Neural progenitor cell (in vitro differentiated cells): ENCODE measurements at regions not wholly inside any gene's neighbourhood (a gene's known extent, or its start where the extent isn't known, plus 50 kb on each side); places are given as distances from the start of the nearest gene placed in this dataset.

Source experiments
- DNase-seq: peaks from one replicate; pipeline ENCODE4 v3.0.0-alpha.2; 2016; ENCODE audit warnings: low spot score
- H2AFZ ChIP-seq: fragments of 200-600 bp; sonication (generic); replicated peaks from 2 replicates; pipeline ENCODE4 v1.6.1; 2016; ENCODE audit warnings: antibody characterized with exemption
- H3F3A ChIP-seq: fragments of 200-600 bp; sonication (generic); 2 replicates; pipeline ENCODE4 v1.6.1; 2016; ENCODE audit warnings: antibody characterized with exemption, low read depth
- H3K27ac ChIP-seq: fragments of 200-600 bp; sonication (generic); 2 replicates; pipeline ENCODE4 v1.5.1; 2016; ENCODE audit warnings: mild to moderate bottlenecking
- H3K27me3 ChIP-seq: fragments of 200-600 bp; sonication (generic); 2 replicates; pipeline ENCODE4 v1.6.1; 2016; ENCODE audit warnings: mild to moderate bottlenecking, moderate library complexity
- H3K36me3 ChIP-seq: fragments of 200-600 bp; sonication (generic); 2 replicates; pipeline ENCODE4 v1.5.1; 2016
- H3K4me1 ChIP-seq: fragments of 200-600 bp; sonication (generic); 2 replicates; pipeline ENCODE4 v1.6.1; 2016; ENCODE audit warnings: mixed run types
- H3K4me2 ChIP-seq: fragments of 200-600 bp; sonication (generic); 2 replicates; pipeline ENCODE4 v1.6.1; 2016
- H3K4me3 ChIP-seq: fragments of 200-600 bp; sonication (generic); 2 replicates; pipeline ENCODE4 v1.5.1; 2016
- H3K79me2 ChIP-seq: fragments of 200-600 bp; sonication (generic); 2 replicates; pipeline ENCODE4 v1.6.1; 2016; ENCODE audit warnings: low read depth
- H3K9ac ChIP-seq: fragments of 200-600 bp; sonication (generic); 2 replicates; pipeline ENCODE4 v1.6.1; 2016
- H3K9me3 ChIP-seq: fragments of 200-600 bp; sonication (generic); 2 replicates; pipeline ENCODE4 v1.5.1; 2016; ENCODE audit warnings: low read depth
- H4K20me1 ChIP-seq: fragments of 200-600 bp; sonication (generic); 2 replicates; pipeline ENCODE4 v1.6.1; 2016; ENCODE audit warnings: low read depth
- H3K27ac Mint-ChIP-seq: 3 replicates; pipeline ENCODE4 v1.8.0; 2021; ENCODE audit warnings: mixed read lengths
- H3K27me3 Mint-ChIP-seq: 2 replicates; pipeline ENCODE4 v1.8.0; 2022; ENCODE audit warnings: low read depth, mild to moderate bottlenecking, inconsistent platforms, moderate library complexity, mixed read lengths; ENCODE audit not compliant: insufficient read depth
- H3K36me3 Mint-ChIP-seq: 3 replicates; pipeline ENCODE4 v1.8.0; 2021; ENCODE audit warnings: mixed read lengths
- H3K4me1 Mint-ChIP-seq: 3 replicates; pipeline ENCODE4 v1.8.0; 2021; ENCODE audit warnings: mixed read lengths
- H3K4me3 Mint-ChIP-seq: 3 replicates; pipeline ENCODE4 v1.8.0; 2021; ENCODE audit warnings: mild to moderate bottlenecking, moderate library complexity, mixed read lengths
- H3K9me3 Mint-ChIP-seq: 3 replicates; pipeline ENCODE4 v1.8.0; 2020; ENCODE audit warnings: mixed read lengths
- EZH2 ChIP-seq: fragments of 200-600 bp; sonication (generic); IDR thresholded peaks from 2 replicates; pipeline ENCODE4 v1.6.1; 2017; ENCODE audit warnings: antibody characterized with exemption, mild to moderate bottlenecking, moderate library complexity
- EZH2phosphoT487 ChIP-seq: fragments of 200-600 bp; sonication (generic); IDR thresholded peaks from 2 replicates; pipeline ENCODE4 v1.6.1; 2017; ENCODE audit warnings: antibody characterized with exemption
- TF ChIP-seq, protein P1 (sequence below): fragments of 200-600 bp; sonication (generic); IDR thresholded peaks from 2 replicates; pipeline ENCODE4 v1.5.1; 2017; ENCODE audit warnings: antibody characterized with exemption, mild to moderate bottlenecking

DNA sequence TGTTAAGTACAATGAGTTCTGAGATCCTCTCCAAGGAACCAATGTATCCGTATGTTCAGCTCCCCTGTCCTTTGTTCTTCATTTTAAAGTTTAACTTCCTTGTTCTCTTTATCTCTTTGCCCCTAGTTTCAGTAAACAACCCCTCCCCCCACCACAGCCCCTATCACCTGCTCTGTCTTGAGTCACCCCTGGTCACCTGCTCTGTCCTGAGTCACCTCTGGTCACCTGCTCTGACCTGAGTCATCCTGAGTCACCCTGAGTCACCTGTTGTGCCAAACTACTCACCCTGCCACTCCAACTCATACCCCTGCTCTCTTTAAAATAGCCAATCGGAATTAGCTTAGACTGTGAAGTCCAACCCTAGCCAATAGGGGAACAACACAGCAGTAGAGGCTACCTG, 288.7 kb upstream of the CDYL start:
- Histone ChIP-seq H3K4me3 (no peak overlapping the region), H3K4me2 (no peak overlapping the region), H3K36me3 (no peaks in the 10 kb centered on the region), H3K9me3 (no peaks in the 10 kb centered on the region), H2AFZ (no peak overlapping the region), H3K79me2 (no peaks in the 10 kb centered on the region), H4K20me1 (no peaks in the 10 kb centered on the region), H3F3A (no peaks in the 10 kb centered on the region), H3K4me1 (no peaks in the 10 kb centered on the region), H3K27me3 (no peaks in the 10 kb centered on the region), H3K9ac (no peak overlapping the region), H3K27ac (no peak overlapping the region)
- TF ChIP-seq EZH2phosphoT487 (no peak), EZH2 (no peak)
- TF ChIP-seq, protein P1, sequence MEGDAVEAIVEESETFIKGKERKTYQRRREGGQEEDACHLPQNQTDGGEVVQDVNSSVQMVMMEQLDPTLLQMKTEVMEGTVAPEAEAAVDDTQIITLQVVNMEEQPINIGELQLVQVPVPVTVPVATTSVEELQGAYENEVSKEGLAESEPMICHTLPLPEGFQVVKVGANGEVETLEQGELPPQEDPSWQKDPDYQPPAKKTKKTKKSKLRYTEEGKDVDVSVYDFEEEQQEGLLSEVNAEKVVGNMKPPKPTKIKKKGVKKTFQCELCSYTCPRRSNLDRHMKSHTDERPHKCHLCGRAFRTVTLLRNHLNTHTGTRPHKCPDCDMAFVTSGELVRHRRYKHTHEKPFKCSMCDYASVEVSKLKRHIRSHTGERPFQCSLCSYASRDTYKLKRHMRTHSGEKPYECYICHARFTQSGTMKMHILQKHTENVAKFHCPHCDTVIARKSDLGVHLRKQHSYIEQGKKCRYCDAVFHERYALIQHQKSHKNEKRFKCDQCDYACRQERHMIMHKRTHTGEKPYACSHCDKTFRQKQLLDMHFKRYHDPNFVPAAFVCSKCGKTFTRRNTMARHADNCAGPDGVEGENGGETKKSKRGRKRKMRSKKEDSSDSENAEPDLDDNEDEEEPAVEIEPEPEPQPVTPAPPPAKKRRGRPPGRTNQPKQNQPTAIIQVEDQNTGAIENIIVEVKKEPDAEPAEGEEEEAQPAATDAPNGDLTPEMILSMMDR, result no peak
- peaks cover 29% of the 10 kb centered on the region for H3K9me3 Mint-ChIP-seq
- no peak overlapping the region for H3K4me3 Mint-ChIP-seq
- no peaks in the 10 kb centered on the region for H3K4me1 Mint-ChIP-seq
- peaks cover 3% of the 10 kb centered on the region for H3K27me3 Mint-ChIP-seq
- H3K27ac Mint-ChIP-seq, result no peak overlapping the region
- H3K36me3 Mint-ChIP-seq, result peaks cover 2% of the 10 kb centered on the region
- DNase-seq, result no peak

DNA sequence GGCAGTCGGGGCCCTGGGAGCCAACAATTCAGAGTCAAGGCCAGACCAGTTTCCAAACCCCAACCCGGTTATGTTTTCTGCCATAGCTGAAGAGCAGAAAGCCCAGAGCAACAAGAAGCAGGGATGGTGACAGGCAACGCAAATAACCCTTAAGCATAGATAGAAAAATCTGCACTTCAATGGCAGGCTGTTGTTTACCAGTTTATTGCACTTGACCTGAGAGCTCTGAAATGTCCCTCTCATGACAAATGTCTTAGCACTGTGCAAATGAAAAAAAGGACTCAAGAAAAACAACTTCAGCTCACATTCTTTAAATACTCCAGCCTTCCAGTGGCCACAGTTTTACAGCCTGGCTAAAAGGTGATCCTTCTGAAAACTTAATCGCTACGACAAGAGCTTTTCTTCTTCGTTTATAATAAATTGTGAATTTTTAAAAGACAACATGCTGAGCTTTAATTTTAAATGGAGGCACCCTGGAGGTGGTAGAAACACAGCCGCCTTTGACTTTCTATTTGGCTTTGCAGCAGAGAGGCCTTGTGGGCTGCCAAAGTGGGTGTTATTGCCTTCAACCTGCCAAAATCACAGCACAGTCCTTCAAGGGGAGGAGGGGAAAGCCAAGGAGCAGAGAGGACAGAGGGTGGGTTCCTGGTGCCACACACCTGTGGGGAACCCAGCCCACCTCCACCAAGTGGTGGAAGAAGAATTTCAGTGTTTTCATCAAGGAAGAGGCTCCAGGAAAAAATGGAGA, 289.5 kb upstream of the CDYL start:
- Histone ChIP-seq H3K79me2 (no peaks in the 10 kb centered on the region), H3K9ac (no peak overlapping the region), H3K27ac (no peak overlapping the region), H3K27me3 (no peaks in the 10 kb centered on the region), H3K9me3 (no peaks in the 10 kb centered on the region), H3K4me1 (no peaks in the 10 kb centered on the region), H3K4me3 (no peak overlapping the region), H2AFZ (no peak overlapping the region), H3F3A (no peaks in the 10 kb centered on the region), H4K20me1 (no peaks in the 10 kb centered on the region), H3K36me3 (no peaks in the 10 kb centered on the region), H3K4me2 (no peak overlapping the region)
- no peak overlapping the region for H3K4me3 Mint-ChIP-seq
- peaks cover 2% of the 10 kb centered on the region for H3K27me3 Mint-ChIP-seq
- peaks cover 29% of the 10 kb centered on the region for H3K9me3 Mint-ChIP-seq
- peaks cover 5% of the 10 kb centered on the region for H3K4me1 Mint-ChIP-seq
- H3K36me3 Mint-ChIP-seq, result peaks cover 2% of the 10 kb centered on the region
- TF ChIP-seq EZH2, result no peak
- no peak for TF ChIP-seq EZH2phosphoT487
- no peak for DNase-seq
- no peak overlapping the region for H3K27ac Mint-ChIP-seq

DNA sequence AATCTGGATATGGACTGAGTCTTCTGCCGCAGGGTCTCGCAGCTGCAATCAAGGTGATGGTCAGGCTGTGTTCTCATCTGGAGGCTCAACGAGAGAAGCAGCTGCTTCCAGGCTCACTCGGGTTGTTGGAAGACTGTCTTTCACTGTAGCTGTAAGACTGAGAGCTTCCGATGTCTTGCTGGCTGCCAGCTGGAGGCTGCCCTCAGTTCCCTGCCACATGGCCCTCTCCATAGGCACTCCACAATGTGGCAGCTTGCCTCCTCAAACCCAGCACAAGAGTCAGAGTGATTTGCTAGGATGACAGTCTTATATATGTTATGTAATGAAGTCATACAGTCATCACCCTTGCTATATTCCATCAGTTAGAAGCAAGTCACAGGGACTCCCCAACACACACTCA, 290.5 kb upstream of the CDYL start:
- no peaks in the 10 kb centered on the region for H3K79me2 ChIP-seq
- no peak for DNase-seq
- no peaks in the 10 kb centered on the region for H4K20me1 ChIP-seq
- H3K4me2 ChIP-seq, result no peak overlapping the region
- H3K9ac ChIP-seq, result no peak overlapping the region
- peaks cover 5% of the 10 kb centered on the region for H3K4me1 ChIP-seq
- Mint-ChIP-seq H3K27ac (no peak overlapping the region), H3K9me3 (peaks cover 29% of the 10 kb centered on the region), H3K27me3 (no peaks in the 10 kb centered on the region), H3K36me3 (peaks cover 2% of the 10 kb centered on the region), H3K4me1 (peaks cover 13% of the 10 kb centered on the region), H3K4me3 (no peak overlapping the region)
- no peak overlapping the region for H2AFZ ChIP-seq
- no peaks in the 10 kb centered on the region for H3K9me3 ChIP-seq
- no peaks in the 10 kb centered on the region for H3F3A ChIP-seq
- no peaks in the 10 kb centered on the region for H3K36me3 ChIP-seq
- H3K4me3 ChIP-seq, result no peak overlapping the region
- H3K27me3 ChIP-seq, result no peaks in the 10 kb centered on the region
- no peak overlapping the region for H3K27ac ChIP-seq
- TF ChIP-seq, protein P1, result no peak
- TF ChIP-seq EZH2, result no peak
- no peak for TF ChIP-seq EZH2phosphoT487

DNA sequence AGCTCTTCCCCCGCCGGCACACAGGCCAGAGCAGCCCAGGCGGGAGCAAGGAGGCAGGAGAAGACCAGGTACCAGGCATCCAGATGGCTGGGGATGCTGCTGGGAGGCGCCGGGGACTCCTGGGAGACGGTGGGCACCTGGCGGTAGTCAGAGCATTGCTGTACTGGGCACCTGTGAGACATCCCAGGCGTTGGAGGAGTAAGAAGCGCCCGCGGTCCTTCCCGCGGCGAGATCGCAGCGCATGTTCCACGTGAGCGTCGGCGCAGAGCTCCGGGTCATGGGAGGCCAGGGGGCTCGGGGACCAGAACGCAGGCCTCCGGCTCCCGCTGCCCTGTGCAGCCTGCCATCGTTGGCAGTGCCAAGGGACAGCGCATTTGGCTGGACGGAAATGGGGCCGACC, 293.7 kb upstream of the CDYL start:
- peaks cover 8% of the 10 kb centered on the region for H3K4me1 ChIP-seq
- no peak overlapping the region for H2AFZ ChIP-seq
- Mint-ChIP-seq H3K4me1 (peaks cover 20% of the 10 kb centered on the region), H3K36me3 (peaks cover 2% of the 10 kb centered on the region), H3K27me3 (peaks cover 3% of the 10 kb centered on the region), H3K27ac (no peak overlapping the region), H3K4me3 (no peak overlapping the region), H3K9me3 (peaks cover 5% of the 10 kb centered on the region)
- no peaks in the 10 kb centered on the region for H3K9me3 ChIP-seq
- no peak overlapping the region for H3K9ac ChIP-seq
- no peak overlapping the region for H3K4me3 ChIP-seq
- H3F3A ChIP-seq, result no peaks in the 10 kb centered on the region
- DNase-seq, result no peak
- no peak overlapping the region for H3K27ac ChIP-seq
- TF ChIP-seq EZH2phosphoT487, result no peak
- no peak for TF ChIP-seq EZH2
- TF ChIP-seq, protein P1, result no peak
- H3K27me3 ChIP-seq, result no peaks in the 10 kb centered on the region
- H3K79me2 ChIP-seq, result no peaks in the 10 kb centered on the region
- no peaks in the 10 kb centered on the region for H3K36me3 ChIP-seq
- H4K20me1 ChIP-seq, result no peaks in the 10 kb centered on the region
- H3K4me2 ChIP-seq, result no peak overlapping the region
